Kidney epithelial cell (primary cell): ENCODE measurements at regions not wholly inside any gene's neighbourhood (a gene's known extent, or its start where the extent isn't known, plus 50 kb on each side); places are given as distances from the start of the nearest gene placed in this dataset.

ENCODE experiments used
- DNase-seq: peaks from one replicate; pipeline ENCODE4 v3.0.0-alpha.2; 2010; ENCODE audit warnings: low read depth
- H3K27me3 ChIP-seq: 2 replicates; pipeline ENCODE4 v1.6.0; 2011; ENCODE audit warnings: low read length; ENCODE audit not compliant: control insufficient read depth, insufficient read depth
- H3K36me3 ChIP-seq: 2 replicates; pipeline ENCODE4 v1.5.1; 2011; ENCODE audit warnings: low read length; ENCODE audit not compliant: control insufficient read depth, insufficient read depth
- H3K4me3 ChIP-seq: 2 replicates; pipeline ENCODE4 v1.5.1; 2011; ENCODE audit warnings: low read depth, mild to moderate bottlenecking, control low read depth, low read length
- CTCF ChIP-seq: IDR thresholded peaks from 2 replicates; pipeline ENCODE4 v1.5.1; 2011; ENCODE audit warnings: mild to moderate bottlenecking, moderate library complexity, low read length, control low read depth, inconsistent platforms; ENCODE audit not compliant: insufficient read depth, poor library complexity, severe bottlenecking

GRCh38 chr16:49019081-49019633 lies 262.5 kb downstream of the CBLN1 start:
- Histone ChIP-seq H3K36me3 (no peaks in the 10 kb centered on the region), H3K4me3 (no peak overlapping the region), H3K27me3 (no peaks in the 10 kb centered on the region)
- DNase-seq = peak; percentile 50
- no peak for TF ChIP-seq CTCF

DNA sequence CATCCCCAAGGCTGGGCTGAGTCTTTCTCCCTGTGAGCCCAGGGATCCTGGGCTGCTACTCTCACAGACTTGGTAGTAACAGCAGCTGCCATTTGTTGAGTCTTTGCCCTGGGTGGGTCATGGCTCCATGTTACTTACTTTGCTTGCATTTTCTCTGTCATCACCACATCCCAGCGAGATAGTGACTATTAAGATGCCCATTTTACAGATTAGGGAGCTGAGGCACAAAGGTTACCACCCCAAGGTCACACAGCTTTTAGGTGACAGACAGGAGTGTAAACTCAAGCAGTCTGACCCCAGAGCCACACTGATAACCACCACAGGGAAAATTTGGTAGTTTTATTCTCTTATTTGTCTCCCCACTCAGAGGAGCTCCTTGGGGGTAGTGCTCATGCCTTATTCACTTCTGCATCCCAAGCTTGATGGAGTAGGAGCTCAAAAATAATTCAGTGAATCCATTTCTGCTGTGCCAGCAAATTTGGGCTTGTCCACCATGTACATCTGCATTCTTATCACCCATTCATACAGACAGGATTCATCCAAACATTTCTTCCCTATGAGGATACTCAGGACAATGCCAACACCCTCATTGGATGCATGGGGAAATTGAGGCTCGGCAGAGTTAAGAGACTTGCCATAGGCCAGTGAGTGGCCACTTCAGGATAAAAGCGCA lies 263.2 kb downstream of the CBLN1 start:
- Histone ChIP-seq H3K36me3 (no peaks in the 10 kb centered on the region), H3K4me3 (no peak overlapping the region), H3K27me3 (no peaks in the 10 kb centered on the region)
- TF ChIP-seq CTCF = no peak
- DNase-seq = no peak

DNA sequence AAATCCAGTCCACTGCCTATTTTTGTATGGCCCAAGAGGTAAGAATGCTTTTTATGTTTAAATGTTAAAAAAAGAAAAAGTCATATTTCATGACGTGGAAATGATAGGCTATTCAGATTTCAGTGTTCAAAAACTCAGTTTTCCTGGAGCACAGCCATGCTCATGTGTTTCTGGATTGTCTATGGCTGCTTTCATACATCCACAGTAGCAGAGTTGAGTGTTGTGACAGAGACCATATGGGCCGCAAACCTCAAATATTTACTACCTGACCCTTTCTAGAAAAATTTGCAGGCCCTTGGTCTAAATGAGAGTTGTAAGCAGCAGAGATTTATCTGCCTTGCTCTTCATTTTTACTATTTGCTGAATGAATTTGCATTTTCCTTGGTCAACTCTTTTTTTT lies 264.1 kb downstream of the CBLN1 start:
- no peak for DNase-seq
- H3K36me3 ChIP-seq = no peaks in the 10 kb centered on the region
- no peak overlapping the region for H3K4me3 ChIP-seq
- H3K27me3 ChIP-seq = no peaks in the 10 kb centered on the region
- no peak for TF ChIP-seq CTCF

GRCh38 chr16:49016461-49016860 lies 265.2 kb downstream of the CBLN1 start:
- no peak overlapping the region for H3K4me3 ChIP-seq
- no peak for DNase-seq
- H3K27me3 ChIP-seq = no peaks in the 10 kb centered on the region
- H3K36me3 ChIP-seq = no peaks in the 10 kb centered on the region
- no peak for TF ChIP-seq CTCF

DNA sequence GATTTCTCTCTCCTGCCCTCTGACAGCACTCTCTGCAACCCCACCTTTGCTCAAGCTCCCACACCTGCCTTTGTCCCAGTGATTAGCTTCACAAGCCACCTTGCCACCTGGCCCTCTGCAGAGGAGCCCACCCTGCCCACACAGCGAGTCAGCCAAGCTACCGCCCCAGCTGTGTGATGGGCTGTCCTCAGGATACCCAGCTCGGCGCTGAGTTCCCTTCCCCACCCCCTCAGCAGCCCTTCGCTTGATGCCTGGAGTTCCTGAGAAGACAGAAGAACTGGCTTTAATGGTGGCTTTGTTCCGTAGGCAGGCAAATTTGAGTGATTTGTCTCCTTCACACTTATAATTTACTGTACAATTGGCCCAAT lies 266.4 kb downstream of the CBLN1 start:
- no peak for DNase-seq
- Histone ChIP-seq H3K36me3 (no peaks in the 10 kb centered on the region), H3K4me3 (no peak overlapping the region), H3K27me3 (no peaks in the 10 kb centered on the region)
- TF ChIP-seq CTCF = no peak
